ENCODE measurements at regions not wholly inside any gene's neighbourhood (a gene's known extent, or its start where the extent isn't known, plus 50 kb on each side); places are given as distances from the start of the nearest gene placed in this dataset.

GRCh38 chrX:95836517-95836916 is 848.1 kb upstream of the DIAPH2 start:
- Histone ChIP-seq H3K36me3 (ENCODE audit: control insufficient read depth, insufficient read depth, low read length) (no peaks in the 10 kb centered on the region), H3K27me3 (ENCODE audit: control insufficient read depth, insufficient read depth, low read length) (no peaks in the 10 kb centered on the region), H3K4me3 (ENCODE audit: low read depth, low read length) (no peak overlapping the region)
- FAIRE-seq: no peak
- TF ChIP-seq CTCF (IDR thresholded peaks at IDR 0.05; ENCODE audit: insufficient read depth, low read length, severe bottlenecking): no peak
- DNase-seq (ENCODE audit: low read depth): no peak

GRCh38 chrX:95841863-95842262 is 842.8 kb upstream of the DIAPH2 start:
- no peak for TF ChIP-seq CTCF (IDR thresholded peaks at IDR 0.05; ENCODE audit: insufficient read depth, low read length, severe bottlenecking)
- H3K27me3 ChIP-seq (ENCODE audit: control insufficient read depth, insufficient read depth, low read length): no peaks in the 10 kb centered on the region
- no peaks in the 10 kb centered on the region for H3K36me3 ChIP-seq (ENCODE audit: control insufficient read depth, insufficient read depth, low read length)
- FAIRE-seq (no peak), DNase-seq (ENCODE audit: low read depth) (no peak)
- no peak overlapping the region for H3K4me3 ChIP-seq (ENCODE audit: low read depth, low read length)

GRCh38 chrX:95860127-95860526 is 824.5 kb upstream of the DIAPH2 start:
- H3K4me3 ChIP-seq (ENCODE audit: low read depth, low read length): no peak overlapping the region
- no peak for TF ChIP-seq CTCF (IDR thresholded peaks at IDR 0.05; ENCODE audit: insufficient read depth, low read length, severe bottlenecking)
- DNase-seq (ENCODE audit: low read depth) (no peak), FAIRE-seq (no peak)
- H3K36me3 ChIP-seq (ENCODE audit: control insufficient read depth, insufficient read depth, low read length): no peaks in the 10 kb centered on the region
- H3K27me3 ChIP-seq (ENCODE audit: control insufficient read depth, insufficient read depth, low read length): no peaks in the 10 kb centered on the region

DNA sequence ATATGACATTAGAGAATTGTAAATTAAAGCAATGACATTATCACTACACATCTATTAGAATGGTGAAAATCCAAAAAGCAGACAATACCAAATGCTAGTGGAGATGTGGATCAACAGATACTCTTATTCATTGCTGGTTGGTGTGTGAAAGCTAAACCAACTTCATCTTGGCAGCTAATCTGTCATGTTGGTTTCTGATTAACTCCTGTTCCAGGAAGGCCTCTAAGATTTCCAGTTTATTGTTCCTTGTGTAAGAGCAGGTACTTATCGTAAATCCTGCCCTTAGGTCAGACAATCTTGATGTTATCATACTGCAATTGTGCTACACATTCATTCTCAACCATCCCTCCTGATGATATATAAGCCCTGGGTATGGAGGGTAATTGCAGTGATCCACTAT is 809.0 kb upstream of the DIAPH2 start:
- FAIRE-seq (no peak), DNase-seq (ENCODE audit: low read depth) (no peak)
- TF ChIP-seq CTCF (IDR thresholded peaks at IDR 0.05; ENCODE audit: insufficient read depth, low read length, severe bottlenecking): no peak

DNA sequence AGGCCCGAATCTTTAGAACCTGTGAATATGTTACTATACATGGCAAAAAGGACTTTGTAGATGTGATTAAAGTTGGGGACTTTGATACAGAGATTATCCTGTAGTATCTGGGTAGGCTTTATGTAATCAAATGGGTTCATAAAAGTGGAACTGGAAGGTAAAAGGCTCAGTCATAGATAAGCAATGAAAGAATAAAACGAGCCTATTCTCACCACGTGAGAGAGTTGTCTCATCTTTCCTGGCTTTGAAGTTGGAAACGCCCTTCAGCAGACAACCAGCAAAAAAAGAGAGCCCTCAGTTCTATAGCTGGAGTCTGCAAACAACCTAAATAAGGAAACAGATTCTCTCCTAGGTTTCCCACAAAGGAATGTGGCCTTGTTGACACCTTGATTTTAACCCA is 805.8 kb upstream of the DIAPH2 start:
- H3K4me3 ChIP-seq (ENCODE audit: low read depth, low read length): no peak overlapping the region
- no peak for FAIRE-seq
- TF ChIP-seq CTCF (IDR thresholded peaks at IDR 0.05; ENCODE audit: insufficient read depth, low read length, severe bottlenecking): no peak
- H3K36me3 ChIP-seq (ENCODE audit: control insufficient read depth, insufficient read depth, low read length): no peaks in the 10 kb centered on the region
- H3K27me3 ChIP-seq (ENCODE audit: control insufficient read depth, insufficient read depth, low read length): no peaks in the 10 kb centered on the region
- DNase-seq (ENCODE audit: low read depth): no peak

More for the DNA sequence above, 809.0 kb upstream of the DIAPH2 start:
- no peak overlapping the region for H3K4me3 ChIP-seq (ENCODE audit: low read depth, low read length)
- no peaks in the 10 kb centered on the region for H3K36me3 ChIP-seq (ENCODE audit: control insufficient read depth, insufficient read depth, low read length)
- H3K27me3 ChIP-seq (ENCODE audit: control insufficient read depth, insufficient read depth, low read length): no peaks in the 10 kb centered on the region

- H3K36me3 ChIP-seq (ENCODE audit: control insufficient read depth, insufficient read depth, low read length): no peaks in the 10 kb centered on the region
- H3K4me3 ChIP-seq (ENCODE audit: low read depth, low read length): no peak overlapping the region
- no peaks in the 10 kb centered on the region for H3K27me3 ChIP-seq (ENCODE audit: control insufficient read depth, insufficient read depth, low read length)
- TF ChIP-seq CTCF (IDR thresholded peaks at IDR 0.05; ENCODE audit: insufficient read depth, low read length, severe bottlenecking): no peak
- no peak for FAIRE-seq
- no peak for DNase-seq (ENCODE audit: low read depth)
These were observed 800.5 kb upstream of the DIAPH2 start for GRCh38 chrX:95884186-95884585.
